Inflammatory macrophage (primary cell): ENCODE measurements at regions not wholly inside any gene's neighbourhood (a gene's known extent, or its start where the extent isn't known, plus 50 kb on each side); places are given as distances from the start of the nearest gene placed in this dataset.
A peak's percentile ranks its signal among the peaks of the same experiment; 100 is the strongest.
"Not testable (repeated sequence)": the region's sequence is repeated elsewhere in the genome, so short reads cannot be mapped to it uniquely, and the experiment has no call there.

Experiments
- DNase-seq, 2 donors: peaks; one replicate each; pipeline ENCODE4 v3.0.0-alpha.2; 2020 to 2022

GRCh38 chr18:41899535-41899934 lies 55.5 kb upstream of the PIK3C3 start:
- no peak for DNase-seq

- no peak for DNase-seq
These were observed 61.6 kb upstream of the PIK3C3 start for GRCh38 chr18:41893432-41893831.

- DNase-seq = no peak
These were observed 67.9 kb upstream of the PIK3C3 start for GRCh38 chr18:41887100-41887499.

- no peak for DNase-seq
These were observed 68.8 kb upstream of the PIK3C3 start for GRCh38 chr18:41886126-41886807.

- DNase-seq = no peak
These were observed 73.7 kb upstream of the PIK3C3 start for GRCh38 chr18:41881285-41881684.

- no peak for DNase-seq
These were observed 75.8 kb upstream of the PIK3C3 start for GRCh38 chr18:41879256-41879655.

- DNase-seq = no peak
These were observed 79.8 kb upstream of the PIK3C3 start for GRCh38 chr18:41875094-41875780.

- no peak for DNase-seq
These were observed 81.3 kb upstream of the PIK3C3 start for GRCh38 chr18:41873730-41874129.

- DNase-seq = no peak
These were observed 82.8 kb upstream of the PIK3C3 start for GRCh38 chr18:41872206-41872605.

- DNase-seq = no peak
These were observed 83.6 kb upstream of the PIK3C3 start for GRCh38 chr18:41871229-41872000.

GRCh38 chr18:41870817-41871216 lies 84.2 kb upstream of the PIK3C3 start:
- DNase-seq = no peak

GRCh38 chr18:41870191-41870590 lies 84.8 kb upstream of the PIK3C3 start:
- DNase-seq = no peak

GRCh38 chr18:41865796-41866195 lies 89.2 kb upstream of the PIK3C3 start:
- not testable (repeated sequence) for DNase-seq

- no peak for DNase-seq
These were observed 90.8 kb upstream of the PIK3C3 start for GRCh38 chr18:41864216-41864615.

GRCh38 chr18:41862921-41863320 lies 92.1 kb upstream of the PIK3C3 start:
- DNase-seq = no peak

- no peak for DNase-seq
These were observed 94.0 kb upstream of the PIK3C3 start for GRCh38 chr18:41860987-41861386.

GRCh38 chr18:41858761-41859555 lies 96.1 kb upstream of the PIK3C3 start:
- peak in 1 of 2 donors; percentile 1 for DNase-seq

GRCh38 chr18:41853280-41853679 lies 101.8 kb upstream of the PIK3C3 start:
- no peak for DNase-seq

- no peak for DNase-seq
These were observed 104.3 kb upstream of the PIK3C3 start for GRCh38 chr18:41850781-41851180.

- no peak for DNase-seq
These were observed 105.4 kb upstream of the PIK3C3 start for GRCh38 chr18:41849632-41850031.

GRCh38 chr18:41845563-41845962 lies 109.5 kb upstream of the PIK3C3 start:
- no peak for DNase-seq

GRCh38 chr18:41842886-41843285 lies 112.1 kb upstream of the PIK3C3 start:
- no peak for DNase-seq
